Endothelial cell of umbilical vein (primary cell): ENCODE measurements at regions not wholly inside any gene's neighbourhood (a gene's known extent, or its start where the extent isn't known, plus 50 kb on each side); places are given as distances from the start of the nearest gene placed in this dataset.

ENCODE experiments used
- BruUV-seq: library from RNA; stranded (reverse); fragments of 400-500 nt; replicated peaks from 2 replicates; lab custom pipeline; 2021; lab: Mats Ljungman, UMichigan
- CTCF ChIA-PET: fragments of 300-600, 350-600 bp; sonication (Branson Sonifier 250); formaldehyde crosslinking; loops from one replicate; lab custom pipeline; 2021; ENCODE audit warnings: antibody characterized with exemption, inconsistent platforms; lab: Charles Lee
- POLR2A ChIA-PET: fragments of 300-600, 350-600 bp; sonication (Branson Sonifier 250); formaldehyde crosslinking; loops from one replicate; lab custom pipeline; 2021; ENCODE audit warnings: antibody characterized with exemption, inconsistent platforms; lab: Charles Lee
- DNase-seq: peaks from one replicate; pipeline ENCODE4 v3.0.0-alpha.2; 2011; ENCODE audit warnings: low read depth, low spot score
- FAIRE-seq: peaks from 2 replicates; lab custom pipeline; 2011; peaks lifted over from hg19 to GRCh38; lab: Jason Lieb, UNC
- H2AFZ ChIP-seq: 2 replicates; pipeline ENCODE4 v1.6.0; 2012; ENCODE audit warnings: low read depth, low read length, control low read depth, inconsistent platforms
- H3K27ac ChIP-seq: 2 replicates; pipeline ENCODE4 v1.5.1; 2011; ENCODE audit warnings: low read depth, mild to moderate bottlenecking, control low read depth, low read length, moderate library complexity; ENCODE audit not compliant: insufficient read depth
- H3K27me3 ChIP-seq, 2 experiments: 2 replicates each; pipeline versions ENCODE4 v1.6.0 to v1.6.1; 2011; ENCODE audit warnings: low read length in 2 of 2, mixed read lengths in 1 of 2; ENCODE audit not compliant: control insufficient read depth in 2 of 2, insufficient read depth in 2 of 2
- H3K36me3 ChIP-seq, 2 experiments: 2 replicates in 1 of 2; 3 replicates in 1 of 2; pipeline ENCODE4 v1.5.1; 2011; ENCODE audit warnings: low read length in 2 of 2, mild to moderate bottlenecking in 1 of 2, moderate library complexity in 1 of 2; ENCODE audit not compliant: control insufficient read depth in 2 of 2, insufficient read depth in 2 of 2; ENCODE audit errors: extremely low read depth in 1 of 2
- H3K4me1 ChIP-seq: 3 replicates; pipeline ENCODE4 v1.5.1; 2011; ENCODE audit warnings: mild to moderate bottlenecking, low read length; ENCODE audit not compliant: control insufficient read depth, insufficient read depth; ENCODE audit errors: extremely low read depth
- H3K4me2 ChIP-seq: 2 replicates; pipeline ENCODE4 v1.6.1; 2011; ENCODE audit warnings: low read length, control low read depth, mixed read lengths; ENCODE audit not compliant: insufficient read depth
- H3K4me3 ChIP-seq, 3 experiments: fragments of 200-600 bp in 1 of 3; sonication (generic), shearing (Covaris generic) in 1 of 3; replicated peaks in 1 of 3; 2 replicates each; pipeline ENCODE4 v1.5.1; 2011 to 2016; ENCODE audit warnings: control low read depth in 3 of 3, low read length in 3 of 3, mild to moderate bottlenecking in 2 of 3, inconsistent platforms in 1 of 3, low read depth in 1 of 3, moderate library complexity in 1 of 3; ENCODE audit not compliant: insufficient read depth in 1 of 3
- H3K79me2 ChIP-seq: 2 replicates; pipeline ENCODE4 v1.6.0; 2012; ENCODE audit warnings: low read length, inconsistent platforms; ENCODE audit not compliant: control insufficient read depth, insufficient read depth
- H3K9ac ChIP-seq: replicated peaks from 2 replicates; pipeline ENCODE3; 2011; ENCODE audit warnings: low read length, control low read depth; ENCODE audit not compliant: insufficient read depth; ENCODE audit errors: extremely low read depth
- H3K9me1 ChIP-seq: replicated peaks from 3 replicates; pipeline ENCODE4 v1.6.0; 2011; ENCODE audit warnings: mild to moderate bottlenecking, low read length; ENCODE audit not compliant: control insufficient read depth, insufficient read depth; ENCODE audit errors: extremely low read depth
- H3K9me3 ChIP-seq: replicated peaks from 2 replicates; pipeline ENCODE4 v1.5.1; 2012; ENCODE audit warnings: low read length, inconsistent platforms; ENCODE audit not compliant: control insufficient read depth, insufficient read depth
- H4K20me1 ChIP-seq: replicated peaks from 2 replicates; pipeline ENCODE3; 2011; ENCODE audit warnings: mild to moderate bottlenecking, low read length; ENCODE audit not compliant: control insufficient read depth, insufficient read depth; ENCODE audit errors: extremely low read depth
- EZH2 ChIP-seq: IDR thresholded peaks from 2 replicates; pipeline ENCODE4 v1.6.1; 2012; ENCODE audit warnings: borderline replicate concordance, low read depth, mild to moderate bottlenecking, moderate library complexity, low read length, inconsistent platforms; ENCODE audit not compliant: severe bottlenecking
- FOS ChIP-seq: IDR thresholded peaks from 2 replicates; pipeline ENCODE4 v1.6.1; 2011; ENCODE audit warnings: mild to moderate bottlenecking, low read length, moderate library complexity, borderline replicate concordance; ENCODE audit not compliant: insufficient read depth
- GATA2 ChIP-seq: IDR thresholded peaks from 2 replicates; pipeline ENCODE4 v1.7.0; 2011; ENCODE audit warnings: low read depth, mild to moderate bottlenecking, moderate library complexity, mixed read lengths, low read length; ENCODE audit not compliant: insufficient read length, insufficient read depth
- JUN ChIP-seq: IDR thresholded peaks from 2 replicates; pipeline ENCODE4 v1.6.1; 2011; ENCODE audit warnings: borderline replicate concordance, low read depth; ENCODE audit not compliant: insufficient read length, insufficient read depth
- MYC ChIP-seq: IDR thresholded peaks from one replicate; pipeline ENCODE4 v1.6.1; 2011; ENCODE audit warnings: mild to moderate bottlenecking, low read depth, low read length
- POLR2A ChIP-seq: IDR thresholded peaks from 2 replicates; pipeline ENCODE4 v1.6.1; 2012; ENCODE audit warnings: low read depth, mild to moderate bottlenecking, control low read depth, low read length
- POLR2AphosphoS5 ChIP-seq: IDR thresholded peaks from 2 replicates; pipeline ENCODE4 v1.6.1; 2012; ENCODE audit warnings: low read depth, mild to moderate bottlenecking, control low read depth, low read length, moderate library complexity; ENCODE audit not compliant: insufficient read depth
- dilution Hi-C: fragments of 300-500 bp; cut with MboI; formaldehyde crosslinking; loops from one replicate; pipeline ENCODE4 v1.15.0; 2019; ENCODE audit warnings: low sequenced_read_pairs; ENCODE audit not compliant: extremely low pct_ligation_motif_present
- intact Hi-C: fragments of 100-400 bp; cut with micrococcal nuclease; formaldehyde crosslinking; loops from one replicate; pipeline ENCODE4 v1.10.0; 2022
- TF ChIP-seq, protein P1 (sequence below), 2 donors: IDR thresholded peaks; 1 replicate in 1 of 2; 2 replicates in 1 of 2; pipeline ENCODE4 v1.5.1; 2011; ENCODE audit warnings: low read length in 2 of 2, mild to moderate bottlenecking in 2 of 2, moderate library complexity in 2 of 2, control low read depth in 1 of 2, inconsistent platforms in 1 of 2, low read depth in 1 of 2; ENCODE audit not compliant: insufficient read depth in 1 of 2; ENCODE audit errors: extremely low read depth in 1 of 2
- TF ChIP-seq, protein P2 (sequence below): IDR thresholded peaks from 2 replicates; pipeline ENCODE4 v1.6.1; 2011; ENCODE audit not compliant: insufficient read depth, insufficient read length

DNA sequence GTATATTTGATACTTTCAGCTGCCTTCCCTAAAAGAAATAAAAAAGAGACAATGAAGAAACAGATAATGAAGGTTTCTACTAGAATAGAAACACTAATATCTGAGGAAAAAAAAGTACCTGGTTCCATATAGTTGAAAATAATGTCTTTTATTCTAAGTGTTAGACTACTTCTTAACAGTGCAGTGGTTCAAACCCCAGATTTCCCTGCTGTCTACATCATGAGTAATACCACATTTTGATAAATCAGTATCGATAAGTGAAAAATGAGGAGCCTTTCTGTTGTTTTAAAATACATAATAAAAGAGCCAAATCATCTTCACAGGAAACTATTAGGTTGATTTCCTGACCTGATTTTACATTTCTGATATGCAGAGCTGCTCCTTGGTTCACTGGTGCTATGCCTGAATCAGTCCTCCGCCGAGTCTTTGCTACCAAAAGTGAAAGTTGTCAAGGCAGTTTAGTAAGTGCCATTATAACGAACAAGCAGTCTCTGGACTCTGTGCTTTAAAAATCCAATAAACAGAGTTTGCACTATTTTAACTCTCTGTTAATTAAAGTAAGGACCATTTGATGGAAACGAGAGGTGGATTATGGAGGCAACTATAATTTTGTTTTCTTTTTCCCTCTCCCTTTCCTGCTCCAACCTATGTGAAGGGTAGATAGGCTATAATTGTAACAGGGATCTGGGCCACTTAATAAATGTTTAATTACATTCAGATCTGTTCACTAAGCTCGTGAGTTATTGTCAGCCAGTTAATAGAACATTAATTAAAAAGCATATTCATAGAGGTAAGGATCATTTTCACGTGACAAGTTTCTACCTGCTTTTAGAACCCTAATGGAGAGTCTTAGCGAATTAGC is 724.5 kb upstream of the RAG2 start:
- POLR2A ChIA-PET = no interaction called here
- TF ChIP-seq EZH2 (no peak), MYC (no peak), JUN (no peak), FOS (no peak), POLR2A (no peak), POLR2AphosphoS5 (no peak), GATA2 (no peak)
- TF ChIP-seq, protein P1, sequence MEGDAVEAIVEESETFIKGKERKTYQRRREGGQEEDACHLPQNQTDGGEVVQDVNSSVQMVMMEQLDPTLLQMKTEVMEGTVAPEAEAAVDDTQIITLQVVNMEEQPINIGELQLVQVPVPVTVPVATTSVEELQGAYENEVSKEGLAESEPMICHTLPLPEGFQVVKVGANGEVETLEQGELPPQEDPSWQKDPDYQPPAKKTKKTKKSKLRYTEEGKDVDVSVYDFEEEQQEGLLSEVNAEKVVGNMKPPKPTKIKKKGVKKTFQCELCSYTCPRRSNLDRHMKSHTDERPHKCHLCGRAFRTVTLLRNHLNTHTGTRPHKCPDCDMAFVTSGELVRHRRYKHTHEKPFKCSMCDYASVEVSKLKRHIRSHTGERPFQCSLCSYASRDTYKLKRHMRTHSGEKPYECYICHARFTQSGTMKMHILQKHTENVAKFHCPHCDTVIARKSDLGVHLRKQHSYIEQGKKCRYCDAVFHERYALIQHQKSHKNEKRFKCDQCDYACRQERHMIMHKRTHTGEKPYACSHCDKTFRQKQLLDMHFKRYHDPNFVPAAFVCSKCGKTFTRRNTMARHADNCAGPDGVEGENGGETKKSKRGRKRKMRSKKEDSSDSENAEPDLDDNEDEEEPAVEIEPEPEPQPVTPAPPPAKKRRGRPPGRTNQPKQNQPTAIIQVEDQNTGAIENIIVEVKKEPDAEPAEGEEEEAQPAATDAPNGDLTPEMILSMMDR (IDR thresholded peaks at IDR 0.05; ENCODE audit: extremely low read depth in 1 of 2, insufficient read depth in 1 of 2, low read depth in 1 of 2, low read length in 2 of 2) = no peak
- TF ChIP-seq, protein P2, sequence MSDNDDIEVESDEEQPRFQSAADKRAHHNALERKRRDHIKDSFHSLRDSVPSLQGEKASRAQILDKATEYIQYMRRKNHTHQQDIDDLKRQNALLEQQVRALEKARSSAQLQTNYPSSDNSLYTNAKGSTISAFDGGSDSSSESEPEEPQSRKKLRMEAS = no peak

More for the DNA sequence above, 724.5 kb upstream of the RAG2 start:
- no peak for FAIRE-seq
- no peak overlapping the region for H3K4me2 ChIP-seq
- H3K4me1 ChIP-seq = no peaks in the 10 kb centered on the region
- H2AFZ ChIP-seq = no peak overlapping the region
- no peaks in the 10 kb centered on the region for H4K20me1 ChIP-seq
- H3K9me3 ChIP-seq = no peaks in the 10 kb centered on the region
- no peaks in the 10 kb centered on the region for H3K27me3 ChIP-seq
- dilution Hi-C loops (no loop called here), intact Hi-C loops (no loop called here)
- H3K9ac ChIP-seq = no peak overlapping the region
- no peak overlapping the region for H3K4me3 ChIP-seq
- H3K36me3 ChIP-seq = no peaks in the 10 kb centered on the region
- H3K9me1 ChIP-seq = no peaks in the 10 kb centered on the region
- no peak overlapping the region for H3K27ac ChIP-seq
- no TSS peak for BruUV-seq
- H3K79me2 ChIP-seq = no peaks in the 10 kb centered on the region
- CTCF ChIA-PET = no interaction called here
- DNase-seq = no peak
